K562 (cell line): ENCODE measurements at regions not wholly inside any gene's neighbourhood (a gene's known extent, or its start where the extent isn't known, plus 50 kb on each side); places are given as distances from the start of the nearest gene placed in this dataset.

Experiments
- ATAC-seq: fragments of 200-7000 bp; cut with Tn5 transposase; 3 replicates; pipeline ENCODE4 v1.9.1; 2020; ENCODE audit warnings: moderate library complexity
- BruUV-seq: library from RNA; stranded (reverse); fragments of 400-500 nt; replicated peaks from 2 replicates; lab custom pipeline; 2021; lab: Mats Ljungman, UMichigan
- CTCF ChIA-PET: fragments of 300-600 bp; formaldehyde crosslinking; extraction: SDS; loops from one replicate; lab custom pipeline; 2021; ENCODE audit warnings: low intra/inter-chr PET ratio; lab: Yijun Ruan, JAX
- POLR2A ChIA-PET: fragments of 300-600, 350-650 bp; sonication (Branson Sonifier 250); formaldehyde crosslinking; extraction: SDS; loops from one replicate; lab custom pipeline; 2021; ENCODE audit warnings: antibody characterized with exemption, inconsistent platforms; lab: Yijun Ruan, JAX
- DNase-seq, 4 experiments: peaks; one replicate each; pipeline versions ENCODE4 v3.0.0 to v3.0.0-alpha.2; 2011 to 2018; ENCODE audit warnings: low spot score in 3 of 4, mixed read lengths in 3 of 4; ENCODE audit errors: extremely low read depth in 1 of 4
- FAIRE-seq: peaks from 2 replicates; lab custom pipeline; 2011; peaks lifted over from hg19 to GRCh38; lab: Jason Lieb, UNC
- H2AFZ ChIP-seq: 2 replicates; pipeline ENCODE4 v1.6.0; 2011; ENCODE audit warnings: low read depth, low read length, control low read depth, inconsistent platforms
- H3K27ac ChIP-seq: fragments of 200-600 bp; 3 replicates; pipeline ENCODE4 v1.8.0; 2011; ENCODE audit warnings: low read depth, mild to moderate bottlenecking, control low read depth, inconsistent platforms, low read length, moderate library complexity, mixed read lengths; ENCODE audit errors: extremely low read depth
- H3K27me3 ChIP-seq, 2 experiments: fragments of 300-600 bp in 1 of 2; 2 replicates in 1 of 2; 3 replicates in 1 of 2; pipeline versions ENCODE4 v1.6.0 to v1.8.0; 2011; ENCODE audit warnings: inconsistent platforms in 2 of 2, low read length in 2 of 2, mild to moderate bottlenecking in 1 of 2, mixed read lengths in 1 of 2, moderate library complexity in 1 of 2; ENCODE audit not compliant: control insufficient read depth in 2 of 2, insufficient read depth in 2 of 2
- H3K36me3 ChIP-seq: fragments of 300-600 bp; 3 replicates; pipeline ENCODE4 v1.8.0; 2011; ENCODE audit warnings: mild to moderate bottlenecking, low read length, inconsistent platforms; ENCODE audit not compliant: control insufficient read depth, insufficient read depth
- H3K4me1 ChIP-seq, 2 experiments: fragments of 200-600 bp in 1 of 2; replicated peaks in 1 of 2; 2 replicates in 1 of 2; 3 replicates in 1 of 2; pipeline versions ENCODE4 v1.5.1 to v1.8.0; 2011; ENCODE audit warnings: inconsistent platforms in 2 of 2, low read length in 2 of 2, mild to moderate bottlenecking in 1 of 2, mixed read lengths in 1 of 2, moderate library complexity in 1 of 2; ENCODE audit not compliant: control insufficient read depth in 2 of 2, insufficient read depth in 2 of 2
- H3K4me2 ChIP-seq: 2 replicates; pipeline ENCODE4 v1.6.1; 2011; ENCODE audit warnings: low read length, control low read depth, inconsistent platforms, mixed read lengths; ENCODE audit not compliant: insufficient read depth
- H3K4me3 ChIP-seq: fragments of 200-600 bp; sonication (generic), shearing (Covaris generic); 2 replicates; pipeline ENCODE4 v1.5.1; 2016; ENCODE audit warnings: control low read depth, inconsistent platforms
- H3K79me2 ChIP-seq: fragments of 200-600 bp; 3 replicates; pipeline ENCODE4 v1.8.0; 2011; ENCODE audit warnings: low read length, inconsistent platforms; ENCODE audit not compliant: control insufficient read depth, insufficient read depth
- H3K9ac ChIP-seq, 2 experiments: 2 replicates each; pipeline versions ENCODE4 v1.6.0 to v1.6.1; 2011; ENCODE audit warnings: low read depth in 2 of 2, low read length in 2 of 2, control low read depth in 1 of 2, inconsistent platforms in 1 of 2, mild to moderate bottlenecking in 1 of 2, mixed read lengths in 1 of 2; ENCODE audit not compliant: insufficient read depth in 1 of 2
- H3K9me1 ChIP-seq: one replicate; pipeline ENCODE4 v1.6.0; 2011; ENCODE audit warnings: inconsistent platforms, mild to moderate bottlenecking, low read length, moderate library complexity; ENCODE audit not compliant: control insufficient read depth, insufficient read depth
- H3K9me3 ChIP-seq: replicated peaks from 2 replicates; pipeline ENCODE4 v1.5.1; 2011; ENCODE audit warnings: low read depth, low read length, inconsistent platforms; ENCODE audit not compliant: control insufficient read depth, insufficient read depth
- H4K20me1 ChIP-seq: replicated peaks from 2 replicates; pipeline ENCODE4 v1.6.1; 2011; ENCODE audit warnings: low read length, inconsistent platforms, mixed read lengths; ENCODE audit not compliant: control insufficient read depth, insufficient read depth
- ARNT ChIP-seq, 2 experiments: fragments of 450-650 bp; IDR thresholded peaks; 2 replicates each; pipeline ENCODE4 v1.6.1; 2016; ENCODE audit warnings: mild to moderate bottlenecking in 1 of 2
- COPS2 ChIP-seq: fragments of 450-650 bp; conservative IDR thresholded peaks from 2 replicates; pipeline ENCODE4 v1.6.1; 2016; ENCODE audit warnings: mild to moderate bottlenecking, moderate library complexity
- CREB3 ChIP-seq: fragments of 450-650 bp; conservative IDR thresholded peaks from 2 replicates; pipeline ENCODE4 v1.6.1; 2016; ENCODE audit warnings: missing genetic modification characterization, low read depth, mild to moderate bottlenecking, missing compliant biosample characterization, moderate library complexity
- HDAC2 ChIP-seq: fragments of 450-650 bp; IDR thresholded peaks from 2 replicates; pipeline ENCODE4 v1.6.1; 2016; ENCODE audit warnings: mild to moderate bottlenecking
- KDM5B ChIP-seq: fragments of 200-600 bp; sonication (generic); IDR thresholded peaks from 2 replicates; pipeline ENCODE4 v1.6.1; 2012; ENCODE audit warnings: low read depth, mild to moderate bottlenecking, moderate library complexity, low read length, control low read depth, inconsistent platforms; ENCODE audit not compliant: insufficient replicate concordance
- L3MBTL2 ChIP-seq: fragments of 450-650 bp; IDR thresholded peaks from 2 replicates; pipeline ENCODE4 v1.6.1; 2016; ENCODE audit warnings: mild to moderate bottlenecking, moderate library complexity
- LEF1 ChIP-seq: fragments of 450-650 bp; IDR thresholded peaks from 2 replicates; pipeline ENCODE4 v1.6.1; 2016; ENCODE audit warnings: mild to moderate bottlenecking
- MBD1 ChIP-seq: fragments of 250-450 bp; sonication (Bioruptor Pico); IDR thresholded peaks from 2 replicates; pipeline ENCODE4 v1.8.0; 2022; ENCODE audit warnings: inconsistent platforms
- MXI1 ChIP-seq: IDR thresholded peaks from 2 replicates; pipeline ENCODE4 v1.6.1; 2011; ENCODE audit warnings: low read depth, mild to moderate bottlenecking, improper control_type of control experiment, low read length
- MYC ChIP-seq, 2 experiments: fragments of 250-450 bp in 1 of 2; sonication (Bioruptor Pico) in 1 of 2; IDR thresholded peaks; 2 replicates each; pipeline versions ENCODE4 v1.5.1 to v1.6.1; 2012 to 2021; ENCODE audit warnings: low read depth in 2 of 2, borderline replicate concordance in 1 of 2, improper control_type of control experiment in 1 of 2, low read length in 1 of 2, mild to moderate bottlenecking in 1 of 2, moderate library complexity in 1 of 2
- PHB2 ChIP-seq: fragments of 450-650 bp; IDR thresholded peaks from 2 replicates; pipeline ENCODE4 v1.6.1; 2017; ENCODE audit warnings: low read depth
- POLR2H ChIP-seq: IDR thresholded peaks from 2 replicates; pipeline ENCODE4 v1.6.1; 2016; ENCODE audit warnings: missing genetic modification characterization, low read depth, mild to moderate bottlenecking, control low read depth, missing compliant biosample characterization, moderate library complexity
- RNF2 ChIP-seq: sonication (generic); IDR thresholded peaks from 2 replicates; pipeline ENCODE4 v1.6.1; 2016
- TRIM28 ChIP-seq: fragments of 450-650 bp; IDR thresholded peaks from 2 replicates; pipeline ENCODE4 v1.6.1; 2017
- ZBTB43 ChIP-seq: sonication (generic); formaldehyde crosslinking; IDR thresholded peaks from 2 replicates; pipeline ENCODE4 v1.8.0; 2023; ENCODE audit warnings: mild to moderate bottlenecking, missing genetic modification reagents
- ZNF12 ChIP-seq: sonication (generic); formaldehyde crosslinking; IDR thresholded peaks from 2 replicates; pipeline ENCODE4 v1.4.0; 2020; ENCODE audit warnings: mild to moderate bottlenecking, missing genetic modification reagents
- ZNF224 ChIP-seq: sonication (generic); formaldehyde crosslinking; IDR thresholded peaks from 2 replicates; pipeline ENCODE4 v1.8.0; 2022; ENCODE audit warnings: mild to moderate bottlenecking, missing genetic modification reagents
- ZNF408 ChIP-seq: fragments of 250-450 bp; sonication (Bioruptor Pico); IDR thresholded peaks from 2 replicates; pipeline ENCODE4 v1.4.0; 2020; ENCODE audit warnings: low read depth, mild to moderate bottlenecking, moderate library complexity
- WGBS: fragments of 100-300 bp; shearing (Covaris generic); methylation state at CpG from one replicate; pipeline ENCODE4 v1.1.6; 2016; ENCODE audit warnings: low coverage, mixed read lengths; ENCODE audit not compliant: insufficient coverage; ENCODE audit errors: missing lambda C conversion rate; 5-methylcytosine and 5-hydroxymethylcytosine counted together
- in situ Hi-C: fragments of 300-500 bp; cut with MboI; formaldehyde crosslinking; loops from 4 replicates; pipeline ENCODE4 v1.15.0; 2018; ENCODE audit warnings: inconsistent platforms, mixed read lengths
- intact Hi-C: fragments of 100-400 bp; cut with micrococcal nuclease; formaldehyde crosslinking; loops from 2 replicates; pipeline ENCODE4 v1.14.2; 2022

GRCh38 chr6:27542485-27542884 lies 69.6 kb upstream of the ZNF184 start (continued):
- no peak for TF ChIP-seq KDM5B
- no peak for TF ChIP-seq PHB2

- Histone ChIP-seq H4K20me1 (no peaks in the 10 kb centered on the region), H3K36me3 (no peaks in the 10 kb centered on the region), H2AFZ (no peak overlapping the region), H3K9ac (peak overlapping the region in 1 of 2 experiments; percentile 12; a peak in 1 of 4 replicates), H3K79me2 (no peaks in the 10 kb centered on the region), H3K9me3 (no peaks in the 10 kb centered on the region), H3K4me2 (peak overlapping the region; percentile 62), H3K9me1 (no peaks in the 10 kb centered on the region), H3K27ac (no peak overlapping the region), H3K4me3 (0 out of 2 replicates have a peak overlapping the region, but pooled peaks have one; percentile 23), H3K4me1 (peaks cover 7 to 21% of the 10 kb centered on the region in 2 experiments), H3K27me3 (no peaks in the 10 kb centered on the region)
- CTCF ChIA-PET: no interaction called here
- BruUV-seq: no TSS peak
- 25% methylated on average over 5 of the region's 5 CpGs for WGBS
- in situ Hi-C loops: no loop called here
- DNase-seq (no peak), FAIRE-seq (no peak), ATAC-seq (no peak)
- POLR2A ChIA-PET: interaction anchor here (1.2 kb wide), 2 partner anchors 67 to 294 kb away, joined by 4 to 6 read pairs; no protein-coding TSS in a partner anchor
- intact Hi-C loops: no loop called here
- TF ChIP-seq MXI1: no peak
- TF ChIP-seq LEF1: no peak
- no peak for TF ChIP-seq MYC (IDR thresholded peaks at IDR 0.05; ENCODE audit: low read depth, low read length)
- TF ChIP-seq MYC (CRISPR knock-in tag; IDR thresholded peaks at IDR 0.05; ENCODE audit: borderline replicate concordance, low read depth): no peak
- TF ChIP-seq ARNT (IDR thresholded peaks at IDR 0.05): 0 out of 4 replicates have a peak, but pooled peaks of 1 of the 2 experiments have one; percentile 4
- TF ChIP-seq L3MBTL2: 0 out of 2 replicates have a peak, but pooled peaks have one; percentile 7
- TF ChIP-seq ZNF408 (CRISPR knock-in tag): no peak
- TF ChIP-seq POLR2H (tag): peak; percentile 63; the same call in 1 of the 2 replicates
- no peak for TF ChIP-seq ZNF224
- no peak for TF ChIP-seq COPS2
- no peak for TF ChIP-seq TRIM28
- 0 out of 2 replicates have a peak, but pooled peaks have one; percentile 5 for TF ChIP-seq ZBTB43 (CRISPR knock-in tag)
- TF ChIP-seq MBD1: no peak
- TF ChIP-seq ZNF12 (CRISPR knock-in tag): no peak
- no peak for TF ChIP-seq CREB3 (tag)
- no peak for TF ChIP-seq RNF2
- TF ChIP-seq HDAC2: 0 out of 2 replicates have a peak, but pooled peaks have one; percentile 10
Measured at GRCh38 chr6:27541933-27542297, 69.0 kb upstream of the ZNF184 start.
